ENCODE measurements at regions not wholly inside any gene's neighbourhood (a gene's known extent, or its start where the extent isn't known, plus 50 kb on each side); places are given as distances from the start of the nearest gene placed in this dataset.

- no peak overlapping the region for H2BK15ac ChIP-seq (ENCODE audit: low read depth, low read length)
- no peak overlapping the region for H2BK120ac ChIP-seq (ENCODE audit: low read depth, low read length, poor library complexity, severe bottlenecking)
- H3K18ac ChIP-seq (ENCODE audit: insufficient read length, low read depth, low read length) = no peak overlapping the region
- Mint-ChIP-seq H3K9me3 (peaks cover 31 to 33% of the 10 kb centered on the region in 2 experiments), H3K36me3 (ENCODE audit: insufficient read depth in 1 of 3, low read depth in 3 of 3) (peaks cover 8 to 23% (median 15%) of the 10 kb centered on the region in 3 experiments; a peak in 6 of 7 replicates), H3K4me3 (no peak overlapping the region), H3K27me3 (ENCODE audit: low read depth) (peaks cover 13% of the 10 kb centered on the region), H3K27ac (peak overlapping the region in 1 of 3 experiments; percentile 15; a peak in 2 of 7 replicates), H3K4me1 (peaks cover 0 to 2% of the 10 kb centered on the region in 2 experiments; a peak in 1 of 4 replicates)
- TF ChIP-seq CTCF (conservative IDR thresholded peaks at IDR 0.05) = no peak
- H4K91ac ChIP-seq (ENCODE audit: insufficient read length, low read depth, low read length) = no peak overlapping the region
- H3K23ac ChIP-seq (ENCODE audit: insufficient read length, low read depth, low read length) = no peak overlapping the region
- H3K14ac ChIP-seq (ENCODE audit: insufficient read depth, low read length) = no peak overlapping the region
- no peaks in the 10 kb centered on the region for H3K27me3 ChIP-seq (ENCODE audit: insufficient read depth, low read length)
- no peak overlapping the region for H4K5ac ChIP-seq (ENCODE audit: insufficient read length, low read depth, low read length)
- no peaks in the 10 kb centered on the region for H3K4me1 ChIP-seq (ENCODE audit: insufficient read depth, low read length)
- H2AFZ ChIP-seq (ENCODE audit: low read length) = no peak overlapping the region
- no peak overlapping the region for H4K8ac ChIP-seq (replicated peaks; ENCODE audit: insufficient read length, low read depth, low read length)
- H2BK12ac ChIP-seq (ENCODE audit: insufficient read length, low read depth, low read length) = no peak overlapping the region
- H3K9me3 ChIP-seq (ENCODE audit: control insufficient read depth, low read depth, low read length) = no peaks in the 10 kb centered on the region
- H3K9ac ChIP-seq (ENCODE audit: extremely low read depth, insufficient read length, low read length) = no peak overlapping the region
- WGBS (ENCODE audit: extremely low coverage, insufficient read length, low lambda C conversion rate) = no CpG with 5 or more reads among the region's 6 CpGs
- DNase-seq = no peak
- H3K79me2 ChIP-seq (ENCODE audit: insufficient read depth, low read length) = no peaks in the 10 kb centered on the region
- H3K79me1 ChIP-seq (ENCODE audit: insufficient read depth, low read depth, low read length, poor library complexity, severe bottlenecking) = no peaks in the 10 kb centered on the region
- no peak overlapping the region for H2BK20ac ChIP-seq (ENCODE audit: low read depth, low read length, poor library complexity, severe bottlenecking)
- no peak overlapping the region for H3K4ac ChIP-seq (ENCODE audit: low read depth, low read length)
- no peak overlapping the region for H3K4me2 ChIP-seq (ENCODE audit: insufficient read depth, insufficient read length, low read length)
- no peak overlapping the region for H3K56ac ChIP-seq (ENCODE audit: insufficient read length, low read depth, low read length)
- H3T11ph ChIP-seq (ENCODE audit: low read length) = no peak overlapping the region
- H2BK5ac ChIP-seq (ENCODE audit: insufficient read length, low read length) = no peak overlapping the region
- no peaks in the 10 kb centered on the region for H3K23me2 ChIP-seq (ENCODE audit: insufficient read length, low read depth, low read length, poor library complexity, severe bottlenecking)
- no peak overlapping the region for H2AK5ac ChIP-seq (ENCODE audit: insufficient read length, low read length)
- no peak overlapping the region for H3K27ac ChIP-seq (ENCODE audit: insufficient read length, low read depth, low read length)
- H4K20me1 ChIP-seq (ENCODE audit: control insufficient read depth, insufficient read depth, insufficient read length) = no peaks in the 10 kb centered on the region
These were observed 70.8 kb upstream of the PRR20G start for GRCh38 chr3:127358641-127359040.
